HG03354 (cell line): ENCODE measurements at regions not wholly inside any gene's neighbourhood (a gene's known extent, or its start where the extent isn't known, plus 50 kb on each side); places are given as distances from the start of the nearest gene placed in this dataset.

Source experiments
- ATAC-seq: cut with Tn5 transposase; IDR thresholded peaks from one replicate; pipeline ENCODE4 v1.9.1; 2021; ENCODE audit warnings: mild to moderate bottlenecking; ENCODE audit not compliant: unreplicated experiment, poor library complexity, severe bottlenecking

DNA sequence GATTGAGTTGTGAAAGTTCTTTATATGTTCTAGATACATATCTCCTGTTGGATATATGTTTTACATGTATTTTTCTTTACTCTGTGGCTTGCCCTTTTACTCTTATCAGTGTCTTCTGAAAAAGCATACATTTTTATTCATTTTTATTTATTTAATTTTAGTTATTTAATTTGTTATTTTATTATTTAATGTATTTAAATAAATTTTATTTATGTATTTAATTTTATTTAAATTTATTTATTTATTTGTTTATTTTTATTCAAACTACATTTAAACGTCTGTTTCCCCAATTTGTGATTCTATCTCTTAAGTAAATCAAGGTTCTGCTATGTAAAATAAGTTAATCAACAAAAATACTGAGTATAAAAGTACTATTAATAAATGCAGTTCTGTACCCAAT, 279.1 kb upstream of the AKR1E2 start:
- ATAC-seq, result no peak

DNA sequence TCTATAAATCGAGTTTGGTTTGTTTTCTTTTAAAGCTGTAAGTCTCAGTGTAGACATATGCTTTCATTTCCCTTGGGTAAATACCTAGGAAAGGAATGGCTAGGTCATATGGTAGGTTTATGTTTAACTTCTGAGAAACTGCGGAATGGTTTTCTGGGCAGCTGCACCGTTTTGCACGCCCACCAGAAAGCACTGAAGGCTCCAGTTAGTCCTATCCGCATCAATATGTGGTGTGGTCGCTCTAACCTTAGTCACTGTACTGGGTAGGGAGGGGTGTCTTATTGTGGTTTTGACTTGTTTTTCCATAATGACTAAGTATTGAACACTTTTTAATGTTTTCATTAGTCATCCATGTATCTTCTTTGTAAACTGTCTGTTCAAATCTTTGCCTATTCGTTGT, 279.5 kb upstream of the AKR1E2 start:
- ATAC-seq, result no peak

DNA sequence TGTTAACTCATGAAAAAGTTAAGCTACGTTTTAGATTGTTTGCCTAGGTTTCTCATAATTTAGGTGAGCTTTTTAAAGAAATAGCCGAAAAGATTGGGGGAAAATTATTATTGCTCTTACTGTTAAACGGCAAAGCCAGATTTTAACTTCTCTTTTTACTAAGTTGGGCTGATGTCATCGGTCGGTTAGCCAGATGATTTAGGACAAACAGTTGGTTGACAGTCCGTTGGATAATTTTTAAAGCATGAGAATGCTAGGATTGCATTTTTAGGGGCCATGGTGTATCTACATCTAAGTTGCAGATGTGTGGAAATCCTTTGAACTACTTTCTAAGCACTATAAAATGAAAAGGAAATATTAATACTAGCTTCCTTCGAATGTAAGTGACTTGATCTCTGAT, 280.9 kb upstream of the AKR1E2 start:
- ATAC-seq, result no peak

DNA sequence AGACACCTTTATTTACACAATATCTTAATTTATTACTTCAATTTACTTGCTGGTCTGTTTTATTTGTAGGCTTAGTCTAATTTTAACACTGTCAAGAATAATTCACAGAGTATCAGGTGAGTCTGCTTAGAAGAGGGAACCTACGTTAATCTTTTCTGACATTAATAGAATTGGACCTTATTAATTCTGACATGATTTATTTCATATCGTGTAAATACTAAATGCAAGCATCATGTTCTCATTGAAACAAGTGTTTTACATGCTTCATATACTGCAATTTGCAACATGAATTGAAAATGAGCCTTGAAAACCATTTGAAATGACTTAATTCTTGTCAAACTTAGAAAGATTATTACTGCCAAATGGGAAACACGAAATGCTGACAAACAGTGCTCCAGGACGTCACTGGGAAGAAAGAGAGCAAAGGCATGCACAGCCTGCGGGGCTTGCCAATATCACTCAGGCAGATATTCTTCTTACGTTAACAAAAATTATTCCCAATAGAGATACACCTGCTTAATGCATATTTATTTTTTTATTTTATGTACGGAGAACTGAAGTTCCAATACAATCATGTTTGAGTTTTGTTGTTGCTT, 282.0 kb upstream of the AKR1E2 start:
- no peak for ATAC-seq

DNA sequence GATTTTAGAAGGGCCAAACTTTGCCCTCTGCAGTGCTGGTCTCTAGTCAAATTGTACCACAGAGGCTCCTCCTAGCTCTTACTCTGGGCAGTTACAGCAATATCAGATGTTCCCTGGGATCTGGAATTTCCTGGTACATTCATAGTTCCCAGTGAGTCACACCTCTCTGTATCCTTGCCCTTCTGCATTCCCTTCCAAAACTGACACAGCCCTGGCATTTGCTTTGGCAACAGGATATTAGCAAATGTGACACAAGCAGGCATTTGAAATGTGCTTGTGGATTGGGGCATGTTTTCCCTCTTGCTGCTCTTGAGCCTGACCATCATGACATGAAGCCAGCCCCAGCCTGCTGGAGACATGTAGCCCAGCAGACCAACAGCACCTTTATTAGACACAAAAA, 284.7 kb upstream of the AKR1E2 start:
- ATAC-seq, result no peak

DNA sequence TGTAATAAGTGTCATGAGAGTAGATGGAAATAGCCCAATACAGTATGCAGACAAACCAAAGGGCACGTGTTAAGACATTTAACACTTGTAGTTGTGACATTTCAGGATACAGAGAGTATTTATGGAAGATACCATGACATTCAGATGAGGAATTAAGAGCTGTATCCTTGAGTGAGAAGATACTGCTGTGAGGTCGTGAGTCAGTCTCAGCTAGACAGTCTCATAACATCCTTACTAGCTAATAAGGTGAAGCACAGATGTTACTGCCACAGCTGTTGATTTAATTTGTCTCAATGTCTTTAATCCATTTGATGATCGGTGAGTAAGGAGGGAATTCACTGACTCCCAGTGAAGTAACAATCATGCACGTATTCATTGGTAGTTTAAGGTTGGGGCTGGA, 288.0 kb upstream of the AKR1E2 start:
- ATAC-seq, result no peak

DNA sequence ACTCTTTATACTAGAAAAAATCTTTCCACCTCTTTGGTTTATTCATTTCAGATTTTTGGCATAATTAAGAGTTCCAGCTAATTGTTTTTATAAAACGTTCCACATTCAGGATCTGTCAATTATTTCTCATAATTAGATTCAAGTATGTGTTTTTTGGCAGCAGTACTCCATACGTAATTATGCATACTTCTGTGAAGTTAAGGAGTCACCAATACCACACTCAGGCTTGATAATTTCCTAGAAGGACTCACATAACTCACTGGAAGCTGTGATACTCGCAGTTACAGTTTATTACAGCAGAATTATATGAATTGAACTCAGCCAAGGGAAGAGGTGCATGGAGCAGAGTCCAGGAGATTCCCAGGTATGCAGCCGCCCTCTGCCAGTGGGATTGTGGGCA, 290.5 kb upstream of the AKR1E2 start:
- no peak for ATAC-seq

DNA sequence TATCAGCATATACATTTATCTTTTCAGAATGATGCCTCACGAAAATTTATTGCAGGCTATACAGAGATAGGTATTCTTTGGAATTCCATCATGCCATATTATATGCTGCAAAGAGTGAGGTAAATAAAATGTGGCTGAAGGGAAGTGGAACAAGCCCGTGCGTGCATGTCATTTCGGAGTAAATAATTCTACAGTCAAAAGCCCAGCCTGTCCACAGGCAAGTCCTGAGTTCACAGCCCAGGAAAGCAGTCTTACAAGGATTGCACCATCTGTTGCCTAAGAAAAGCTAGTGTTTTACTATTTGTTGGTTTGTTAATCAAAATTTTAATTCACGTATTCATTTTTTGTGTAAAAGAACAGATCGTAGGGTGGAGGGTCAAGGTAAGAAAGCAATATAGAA, 292.4 kb upstream of the AKR1E2 start:
- no peak for ATAC-seq

DNA sequence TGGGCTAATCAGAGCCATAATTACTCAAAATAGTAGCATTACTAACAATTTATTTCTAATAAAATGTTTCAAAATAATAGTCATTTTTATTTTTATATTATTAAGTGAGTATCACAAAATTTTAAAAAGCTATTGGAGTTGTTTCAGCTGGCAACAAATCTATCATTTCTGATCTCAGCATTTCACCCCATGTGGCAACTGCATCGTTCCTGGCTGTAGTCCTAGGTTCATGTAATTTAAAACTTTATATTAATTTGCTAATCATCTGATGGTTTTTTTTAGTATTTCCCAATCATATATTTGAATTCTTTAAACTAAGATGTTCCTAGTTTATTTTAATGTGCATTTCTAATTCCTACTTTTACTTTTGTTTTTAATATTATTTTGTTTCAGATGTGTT, 293.0 kb upstream of the AKR1E2 start:
- no peak for ATAC-seq

DNA sequence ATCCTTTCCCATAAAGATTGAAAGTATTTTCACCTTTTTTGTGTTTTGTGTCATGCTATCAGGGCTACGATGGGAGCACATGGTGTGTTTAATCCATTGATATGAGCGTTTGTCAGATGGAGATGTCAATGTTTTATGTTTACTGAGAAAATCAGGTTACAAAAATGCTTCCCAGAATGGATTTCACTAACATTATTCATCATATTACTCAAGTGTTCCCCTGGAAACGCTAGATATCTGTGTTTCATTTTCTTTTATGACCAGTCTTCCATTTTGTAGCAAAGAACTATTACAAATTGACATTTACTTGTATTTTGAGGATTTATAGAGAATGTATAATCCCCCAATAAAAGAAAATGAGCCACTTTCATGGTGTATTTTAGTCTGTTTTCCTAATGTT, 293.5 kb upstream of the AKR1E2 start:
- ATAC-seq, result no peak

DNA sequence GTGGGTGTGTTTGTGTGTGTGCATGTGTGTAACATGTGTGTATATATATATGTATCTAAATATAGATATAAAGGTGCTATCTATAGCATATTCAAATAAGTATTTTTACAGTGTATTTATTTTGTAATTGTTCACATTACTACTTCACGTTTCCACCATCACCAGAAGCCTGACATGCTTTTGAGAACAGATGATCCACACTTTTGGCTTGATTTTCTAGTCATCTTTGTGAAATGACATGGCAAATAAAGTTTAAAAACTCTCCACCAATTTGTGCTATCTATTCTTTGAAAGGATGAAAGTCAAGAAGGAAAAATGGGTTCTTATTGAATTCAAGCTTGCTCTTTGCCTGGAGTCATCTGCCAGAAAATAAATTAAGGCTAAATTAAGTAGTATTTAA, 294.0 kb upstream of the AKR1E2 start:
- no peak for ATAC-seq

DNA sequence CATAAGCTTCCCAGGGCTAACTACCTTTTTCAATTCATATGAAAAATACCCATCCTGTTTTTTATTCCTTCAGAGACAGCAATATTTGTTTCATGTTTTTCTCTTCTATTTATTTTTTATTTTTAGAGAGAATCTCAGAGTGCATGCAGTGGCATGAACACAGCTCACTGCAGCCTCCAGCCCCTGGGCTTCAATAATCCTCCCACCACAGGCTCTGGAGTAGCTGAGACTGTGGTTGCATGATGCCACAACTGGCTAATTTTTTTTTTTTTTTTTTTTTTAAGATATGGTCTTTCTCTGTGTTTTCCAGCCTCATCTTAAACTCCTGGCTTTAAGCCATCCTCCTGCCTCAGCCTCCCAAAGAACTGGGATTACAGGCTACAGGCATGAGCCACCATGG, 296.7 kb upstream of the AKR1E2 start:
- no peak for ATAC-seq

DNA sequence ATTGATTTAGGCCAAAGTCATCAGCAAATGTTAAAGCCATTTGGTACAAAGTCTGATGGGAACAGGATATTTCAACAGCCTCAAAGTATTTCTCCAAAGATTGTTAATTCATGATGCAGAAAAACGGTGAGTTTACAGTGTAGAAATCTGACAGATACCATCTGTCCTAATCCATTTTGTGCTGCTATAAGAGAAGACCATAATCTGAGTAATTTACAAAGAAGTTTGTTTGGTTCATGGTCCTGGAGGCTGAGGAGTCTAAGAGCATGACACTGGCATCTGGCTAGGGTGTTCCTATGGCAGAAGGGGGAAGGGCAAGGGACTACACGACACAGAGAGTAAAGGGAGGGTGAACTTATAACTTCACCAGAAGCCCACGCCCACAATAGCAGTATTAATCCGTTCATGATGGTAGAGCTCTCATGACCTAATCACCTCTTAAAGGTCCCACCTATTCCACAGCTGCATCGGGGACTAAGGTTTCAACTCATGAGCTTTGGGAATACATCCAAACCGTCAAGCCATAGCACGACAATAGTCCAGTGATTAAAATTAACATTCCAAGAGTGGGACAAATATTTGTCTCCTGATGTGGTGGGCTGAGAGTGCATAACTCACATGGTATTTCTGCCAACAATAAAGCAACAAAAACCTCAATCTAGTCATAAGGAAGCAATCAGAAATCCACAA, 298.6 kb upstream of the AKR1E2 start:
- no peak for ATAC-seq

DNA sequence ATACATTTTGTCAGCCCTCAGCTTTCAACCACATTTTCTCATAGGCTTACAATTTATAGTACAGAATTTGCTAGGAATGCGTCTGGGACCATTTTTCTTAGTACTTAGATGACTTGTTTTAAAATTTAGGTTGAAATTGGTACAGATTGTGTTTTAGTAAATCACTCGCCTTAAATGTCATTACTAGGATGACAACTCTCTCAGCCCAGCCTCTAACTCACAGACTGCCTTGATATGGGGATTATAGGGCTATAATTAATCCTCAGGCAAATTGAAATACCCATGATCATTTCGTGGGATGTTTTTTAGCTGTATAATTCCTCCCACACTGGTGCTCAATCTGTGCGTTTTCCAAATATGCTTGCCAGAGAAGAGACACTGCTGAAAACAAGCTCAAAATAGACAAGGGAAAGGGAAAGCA, 299.7 kb upstream of the AKR1E2 start:
- no peak for ATAC-seq

DNA sequence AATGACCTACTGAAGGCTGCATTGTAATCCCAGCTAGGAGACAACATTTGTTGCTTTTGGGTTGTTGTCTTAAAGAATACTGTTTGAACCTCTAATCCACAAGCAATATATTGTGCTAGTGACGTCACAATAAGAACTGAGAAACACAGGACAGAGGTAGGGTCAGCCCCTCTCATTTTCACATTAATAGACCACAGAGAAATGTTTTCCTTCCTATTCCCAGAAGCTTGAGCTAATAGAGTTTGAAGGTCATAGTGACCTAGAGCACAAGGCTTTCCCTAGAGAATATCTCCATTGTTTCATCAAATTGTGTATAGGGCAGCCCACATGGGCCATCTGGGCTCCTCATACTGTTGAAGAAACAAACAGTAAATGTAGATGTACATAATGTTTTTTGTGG, 300.9 kb upstream of the AKR1E2 start:
- ATAC-seq, result no peak

DNA sequence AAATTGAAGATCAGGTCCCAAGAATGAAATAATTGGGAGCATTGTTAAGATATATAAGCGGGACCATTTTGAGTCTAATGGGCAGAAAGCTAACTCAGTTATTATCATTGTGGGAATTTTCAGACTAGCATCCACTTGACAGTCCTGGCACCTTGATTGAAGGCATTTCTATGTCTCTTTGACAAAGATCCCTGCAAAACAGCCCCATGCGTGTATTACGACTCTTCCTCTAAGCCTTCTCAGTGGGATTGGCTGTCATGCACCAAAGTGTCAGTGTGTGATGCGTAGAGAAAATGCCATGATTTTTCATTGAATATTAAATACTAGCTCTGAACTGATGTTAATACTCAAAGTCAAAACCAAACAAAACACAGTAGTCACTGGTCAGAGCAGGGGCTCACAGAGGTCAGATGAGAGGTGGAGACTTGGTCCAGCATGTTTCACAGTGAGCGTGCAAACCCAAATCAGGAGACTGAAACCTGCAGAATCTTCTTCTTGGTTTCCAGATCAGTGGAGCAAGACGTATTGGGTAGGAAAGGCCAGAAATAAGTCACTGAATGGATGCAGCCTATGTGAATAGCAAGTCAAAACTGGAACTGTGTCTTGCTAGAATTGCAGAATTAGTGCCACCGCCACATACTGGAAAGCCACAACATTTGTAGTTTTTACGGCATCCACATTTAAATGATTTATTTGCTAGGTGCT, 303.6 kb upstream of the AKR1E2 start:
- peak; percentile 84 for ATAC-seq

DNA sequence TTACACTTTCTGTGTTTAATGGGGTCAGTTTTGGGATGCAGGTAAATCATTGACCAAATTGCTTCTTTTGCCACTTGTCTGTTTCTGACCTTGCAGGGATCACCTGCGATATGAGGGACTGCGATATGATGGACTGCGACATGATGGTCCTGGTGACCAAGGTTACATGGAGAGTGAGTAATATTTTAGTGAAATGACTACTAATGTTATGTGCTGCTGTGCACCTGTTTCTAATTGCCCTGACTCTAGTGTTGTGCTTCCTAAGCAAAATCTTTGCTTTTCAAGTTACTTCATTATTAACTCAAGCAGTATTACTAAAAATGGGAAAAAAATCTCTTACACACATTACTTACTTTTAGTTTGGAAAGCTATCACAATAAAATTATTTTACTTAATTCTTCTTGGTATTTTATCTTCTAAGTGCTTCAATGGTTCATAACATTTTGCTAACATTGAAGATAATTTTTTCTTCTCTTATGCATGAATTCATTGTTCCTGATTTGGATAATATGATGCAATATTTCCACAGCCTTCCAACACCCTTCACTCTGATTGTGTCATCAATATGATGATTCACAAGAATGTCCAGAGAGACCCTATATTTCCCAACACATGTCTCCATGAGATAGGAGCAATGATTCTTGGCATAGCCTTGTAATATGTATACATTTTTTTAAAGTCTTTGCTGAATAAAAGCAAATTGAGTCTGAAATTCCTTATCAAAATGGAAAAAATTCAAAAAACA, 306.2 kb upstream of the AKR1E2 start:
- no peak for ATAC-seq

DNA sequence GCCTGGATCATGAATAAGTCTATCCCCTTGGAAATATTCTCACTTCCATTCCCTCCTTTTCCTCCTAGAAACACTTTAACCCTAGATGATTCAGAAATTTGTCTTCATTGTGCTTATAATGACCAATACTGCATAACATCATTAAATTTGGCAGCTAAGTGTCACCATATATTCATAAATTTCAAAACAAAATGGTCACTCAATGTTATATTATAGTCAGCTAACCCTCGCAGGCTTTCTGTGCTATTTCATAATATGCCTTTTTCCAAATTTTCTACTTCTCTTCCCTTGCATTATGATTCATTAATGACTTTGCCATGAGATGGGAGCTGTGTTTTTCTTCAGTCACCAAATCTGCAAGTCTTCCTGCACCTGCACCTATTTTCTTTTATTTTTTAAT, 308.3 kb upstream of the AKR1E2 start:
- no peak for ATAC-seq

DNA sequence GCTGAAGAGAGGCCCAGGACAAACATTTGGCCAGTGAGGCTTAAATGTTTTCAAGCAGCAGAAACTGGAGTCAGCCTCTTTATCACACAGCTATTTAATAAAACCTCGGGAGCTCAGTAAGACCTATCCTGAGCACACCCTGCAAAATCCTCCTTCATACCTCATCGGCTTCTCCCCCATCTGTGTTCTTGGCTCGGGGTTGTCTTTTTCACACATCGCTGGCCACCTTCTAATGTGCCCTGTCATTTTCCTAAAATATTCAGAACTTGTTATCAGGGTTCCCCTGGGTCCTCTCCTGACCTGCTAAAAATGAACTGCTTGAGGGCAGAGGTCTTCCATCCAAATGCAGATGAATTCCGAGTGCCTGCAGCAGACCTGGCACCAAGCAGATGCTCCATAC, 310.3 kb upstream of the AKR1E2 start:
- ATAC-seq, result no peak

DNA sequence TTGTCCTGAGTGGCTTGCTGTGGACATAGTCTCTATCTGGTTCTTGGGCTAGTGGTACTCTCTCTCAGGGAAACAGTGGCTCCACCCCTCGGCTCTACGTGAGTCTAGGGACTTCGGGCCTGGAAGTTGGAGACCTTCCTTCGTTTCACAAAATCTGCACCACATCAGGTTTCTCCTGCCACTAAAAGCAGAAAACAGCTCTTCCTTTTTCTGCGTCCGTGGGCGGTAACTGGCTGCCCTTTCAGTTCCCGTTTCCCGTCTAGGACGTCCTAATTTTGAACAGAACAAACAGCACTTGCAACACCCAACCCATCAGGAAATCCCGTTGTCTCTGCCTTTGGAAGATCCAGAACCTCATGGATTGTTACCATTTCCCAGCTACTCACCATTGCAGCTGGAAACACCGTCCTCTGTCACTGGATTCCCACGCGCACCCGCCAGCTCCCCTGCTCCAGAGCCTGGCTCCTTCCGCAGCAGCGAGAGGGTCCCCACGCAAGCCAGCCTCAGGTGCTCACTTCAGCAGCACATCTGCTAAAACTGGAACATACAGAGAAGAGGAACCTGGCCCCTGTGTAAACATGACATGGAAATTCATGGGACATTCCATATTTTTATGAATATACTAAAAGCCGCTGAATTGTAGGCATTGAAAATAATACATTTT, 311.4 kb upstream of the AKR1E2 start:
- ATAC-seq, result peak; percentile 76
